ENCODE measurements at regions not wholly inside any gene's neighbourhood (a gene's known extent, or its start where the extent isn't known, plus 50 kb on each side); places are given as distances from the start of the nearest gene placed in this dataset.

GRCh38 chr9:23537192-23538066, 288.6 kb downstream of the ELAVL2 start:
- no peak for DNase-seq (ENCODE audit: low read depth in 2 of 2)

- no peak for DNase-seq (ENCODE audit: low read depth in 2 of 2)
Measured at GRCh38 chr9:23538067-23538402, 288.0 kb downstream of the ELAVL2 start.

DNA sequence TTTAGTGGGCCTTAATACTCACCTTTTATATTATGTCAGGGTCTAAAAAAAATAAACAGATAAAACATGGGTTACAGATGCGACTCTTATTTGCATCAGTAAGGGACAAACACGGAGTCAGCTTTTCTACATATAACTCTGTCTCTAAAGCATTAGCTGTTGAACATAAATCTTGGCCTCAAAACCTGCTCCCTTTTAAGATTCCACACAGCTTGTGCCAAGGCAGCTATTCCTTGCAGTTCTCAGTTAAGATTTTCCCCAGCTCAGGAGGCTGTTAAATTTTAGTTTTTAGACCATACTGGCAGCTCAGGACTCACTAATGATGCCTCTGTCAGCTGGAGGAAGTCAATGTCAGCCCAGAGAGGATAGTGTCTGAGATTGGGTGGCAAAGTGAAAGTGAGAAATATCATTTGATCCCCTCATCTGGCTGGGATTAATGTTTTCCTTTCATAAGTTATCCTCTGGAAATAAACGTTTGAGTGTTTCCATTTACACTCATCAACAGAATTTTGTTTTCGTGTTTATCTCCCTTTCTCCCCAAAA, 287.5 kb downstream of the ELAVL2 start:
- no peak for DNase-seq (ENCODE audit: low read depth in 2 of 2)

GRCh38 chr9:23539311-23539710, 286.7 kb downstream of the ELAVL2 start:
- no peak for DNase-seq (ENCODE audit: low read depth in 2 of 2)

- no peak for DNase-seq (ENCODE audit: low read depth in 2 of 2)
Measured at GRCh38 chr9:23541976-23542375, 284.1 kb downstream of the ELAVL2 start.

- no peak for DNase-seq (ENCODE audit: low read depth in 2 of 2)
Measured at GRCh38 chr9:23542438-23542837, 283.6 kb downstream of the ELAVL2 start.

DNA sequence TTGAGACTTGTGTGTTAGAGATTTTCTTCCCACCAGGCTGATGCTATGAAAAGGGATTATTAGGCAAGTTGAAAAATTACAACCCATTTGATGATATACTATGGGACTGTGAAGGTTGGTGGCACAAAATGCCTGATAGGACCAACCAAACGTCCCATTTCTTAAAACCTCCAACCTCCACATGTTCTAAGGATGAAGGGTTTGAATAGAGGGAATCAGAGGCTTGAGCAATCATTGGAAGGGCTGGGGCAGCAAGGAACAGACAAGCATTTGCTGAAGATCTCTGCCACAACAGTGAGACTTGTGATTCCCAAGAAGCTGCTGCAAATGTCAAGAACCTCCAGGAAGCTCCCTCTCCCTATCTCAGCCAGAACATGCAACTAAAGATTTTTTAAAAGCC, 283.1 kb downstream of the ELAVL2 start:
- DNase-seq (ENCODE audit: low read depth in 2 of 2) = no peak

GRCh38 chr9:23543419-23543818, 282.6 kb downstream of the ELAVL2 start:
- no peak for DNase-seq (ENCODE audit: low read depth in 2 of 2)

DNA sequence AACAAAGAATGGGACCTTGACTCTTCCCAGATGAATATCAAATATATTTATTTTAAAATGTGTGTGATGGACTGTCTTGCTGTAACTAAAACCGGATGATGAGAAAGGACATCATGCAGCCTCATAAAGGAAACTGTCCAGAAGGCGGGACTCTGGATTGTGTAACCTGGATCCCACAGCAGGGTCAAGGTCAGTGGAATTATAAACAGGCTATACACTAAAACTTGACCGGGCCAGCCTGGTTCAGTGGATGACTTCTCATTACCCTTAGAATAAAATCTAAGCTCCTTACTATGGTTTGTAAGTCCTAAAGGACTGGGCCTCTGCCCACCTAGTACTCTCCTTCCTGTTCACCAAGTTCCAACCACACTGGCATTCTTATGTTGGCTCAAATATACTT, 280.3 kb downstream of the ELAVL2 start:
- no peak for DNase-seq (ENCODE audit: low read depth in 2 of 2)

- DNase-seq (ENCODE audit: low read depth in 2 of 2) = no peak
Measured at GRCh38 chr9:23551311-23551721, 274.7 kb downstream of the ELAVL2 start.

DNA sequence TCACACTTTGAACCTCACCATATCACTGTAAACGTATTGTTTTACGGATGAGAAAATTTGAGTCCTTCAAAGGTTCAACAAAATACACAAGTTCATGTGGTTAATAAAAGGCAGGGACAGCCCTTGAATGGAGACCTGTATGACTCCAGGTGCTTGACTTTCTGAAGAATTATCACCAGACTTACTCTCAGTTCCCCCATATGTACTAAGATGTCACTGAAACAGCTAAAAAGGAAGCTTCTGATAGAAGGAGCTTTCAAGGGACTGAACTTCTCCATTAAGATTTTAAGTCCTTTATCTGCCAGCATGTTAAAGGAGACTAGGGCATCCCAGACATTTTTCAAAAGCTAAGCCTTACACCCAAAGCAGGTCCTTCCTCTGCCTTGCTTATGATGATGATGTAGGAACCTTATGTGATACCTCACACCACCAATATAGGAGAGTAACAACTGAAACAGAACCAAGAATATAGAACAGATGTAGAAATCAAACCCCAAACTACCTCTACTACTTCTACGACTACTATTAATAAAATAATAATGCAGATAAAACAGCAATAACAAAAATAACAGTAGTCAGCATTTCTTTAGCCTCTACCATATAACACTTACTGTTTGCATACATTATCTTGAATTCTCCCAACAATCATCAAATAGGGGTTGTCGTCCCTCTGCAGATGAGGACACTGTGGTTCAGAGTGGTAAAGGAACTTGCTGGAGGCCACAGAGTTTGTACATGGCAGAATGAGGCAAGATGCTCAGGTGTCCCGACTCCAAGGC, 273.9 kb downstream of the ELAVL2 start:
- DNase-seq (ENCODE audit: low read depth in 2 of 2) = no peak

DNA sequence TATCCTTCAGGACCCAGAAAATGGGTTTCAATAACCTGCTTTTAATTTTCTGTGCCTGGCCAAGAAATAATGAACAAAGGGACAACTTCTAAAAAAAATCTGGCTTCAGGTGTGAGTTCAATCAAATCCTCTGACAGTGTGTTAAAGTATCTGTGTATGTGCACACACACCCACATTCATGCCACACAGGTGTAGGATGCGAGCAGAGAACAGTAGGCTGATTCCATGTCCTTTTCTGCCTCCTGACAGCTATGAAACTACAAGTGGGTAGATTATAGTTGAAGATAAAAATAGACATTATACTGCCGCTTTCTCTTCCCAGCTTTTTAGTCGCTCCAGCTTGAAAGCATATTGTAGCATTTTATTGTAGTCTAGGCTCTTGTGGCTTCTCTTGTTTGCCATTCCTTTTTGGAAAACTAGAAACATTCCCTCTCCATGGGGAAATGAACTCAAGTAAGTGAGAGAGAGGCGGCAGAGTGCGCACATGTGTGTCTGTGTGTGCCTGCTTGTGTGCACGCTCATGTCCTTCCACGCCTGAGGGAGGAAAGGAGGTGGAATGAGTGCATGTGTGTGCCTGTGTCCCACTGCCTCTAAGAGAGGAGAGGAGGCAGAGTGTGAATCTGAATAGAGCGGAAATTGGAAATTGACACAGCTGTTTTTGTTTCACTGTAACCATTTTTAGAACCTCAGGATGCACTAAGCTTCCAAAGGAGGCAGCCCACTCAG, 273.0 kb downstream of the ELAVL2 start:
- DNase-seq (ENCODE audit: low read depth in 2 of 2) = no peak

- DNase-seq (ENCODE audit: low read depth in 2 of 2) = no peak
Measured at GRCh38 chr9:23554686-23555085, 271.4 kb downstream of the ELAVL2 start.

- DNase-seq (ENCODE audit: low read depth in 2 of 2) = no peak
Measured at GRCh38 chr9:23555851-23556250, 270.2 kb downstream of the ELAVL2 start.

GRCh38 chr9:23556459-23556858, 269.6 kb downstream of the ELAVL2 start:
- no peak for DNase-seq (ENCODE audit: low read depth in 2 of 2)

- no peak for DNase-seq (ENCODE audit: low read depth in 2 of 2)
Measured at GRCh38 chr9:23557689-23558088, 268.4 kb downstream of the ELAVL2 start.

DNA sequence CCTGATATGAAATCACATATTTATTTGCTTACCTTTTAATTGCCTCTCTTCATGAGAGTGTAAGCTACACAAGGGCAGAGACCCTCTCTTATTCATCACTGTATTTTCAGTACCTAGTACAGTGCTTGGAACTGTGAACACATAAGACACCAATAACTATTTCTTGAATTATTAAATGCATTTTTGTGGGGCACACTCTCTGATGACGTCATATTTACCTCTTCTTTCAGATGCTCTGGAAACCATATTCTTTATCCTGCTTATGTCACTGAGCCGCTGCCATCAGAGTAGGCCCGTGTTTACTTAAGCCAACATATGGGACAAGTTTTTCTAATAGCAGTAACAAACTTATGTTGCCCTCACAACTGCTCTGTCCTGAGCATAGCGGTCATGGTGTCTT, 266.5 kb downstream of the ELAVL2 start:
- DNase-seq (ENCODE audit: low read depth in 2 of 2) = no peak

DNA sequence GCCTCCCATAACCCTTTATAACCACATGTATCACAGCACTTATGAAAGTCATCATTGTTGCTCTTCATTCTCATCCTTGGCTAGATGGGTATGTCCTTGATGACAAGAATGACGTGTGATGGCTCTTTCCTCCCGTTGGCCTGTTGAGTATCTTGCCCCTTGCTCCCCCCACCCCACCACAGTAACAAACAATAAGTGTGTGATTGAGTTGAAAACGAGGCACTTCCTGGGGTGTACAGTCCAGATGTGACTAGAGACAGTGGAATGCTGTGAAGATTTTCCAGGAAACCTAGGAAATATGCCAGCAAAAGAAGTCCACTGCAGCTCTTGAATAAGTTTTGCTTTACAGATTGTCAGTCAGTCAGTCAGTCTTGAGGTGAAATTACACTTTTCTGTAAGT, 262.5 kb downstream of the ELAVL2 start:
- no peak for DNase-seq (ENCODE audit: low read depth in 2 of 2)

DNA sequence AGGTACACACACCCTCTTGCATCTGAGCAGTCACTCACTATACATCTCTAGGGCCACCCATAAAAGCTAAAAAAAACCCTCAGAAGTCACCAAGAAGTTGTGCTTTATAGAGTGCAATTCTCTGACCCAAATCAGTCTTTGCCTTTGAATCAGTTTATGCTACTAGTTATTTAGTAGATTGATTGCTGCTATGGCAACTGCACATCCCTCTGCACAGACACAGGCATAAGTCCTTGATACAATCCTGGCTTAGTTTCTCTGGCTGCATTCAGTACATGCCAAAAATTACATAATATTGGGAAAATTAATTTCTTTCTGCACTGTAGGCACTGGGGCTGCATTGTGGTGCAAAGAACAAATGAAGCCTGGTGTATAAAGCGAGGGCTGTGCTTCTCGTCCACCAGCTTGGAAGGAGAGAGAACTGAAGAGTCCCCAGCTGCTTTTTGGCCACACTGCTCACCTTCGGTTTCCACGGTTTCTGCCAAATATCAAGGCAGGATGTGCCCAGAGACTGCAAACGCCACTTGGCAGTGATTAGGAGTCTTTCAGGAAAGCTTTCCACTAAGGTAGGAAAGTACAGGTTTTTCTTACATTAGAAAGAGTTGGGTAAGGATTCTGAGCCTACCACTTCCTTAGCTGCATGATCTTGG, 258.4 kb downstream of the ELAVL2 start:
- no peak for DNase-seq (ENCODE audit: low read depth in 2 of 2)

- DNase-seq (ENCODE audit: low read depth in 2 of 2) = peak in 1 of 2 donors; percentile 0
Measured at GRCh38 chr9:23571414-23572104, 254.5 kb downstream of the ELAVL2 start.

GRCh38 chr9:23573800-23574199, 252.2 kb downstream of the ELAVL2 start:
- DNase-seq (ENCODE audit: low read depth in 2 of 2) = no peak
